ENCODE measurements at regions not wholly inside any gene's neighbourhood (a gene's known extent, or its start where the extent isn't known, plus 50 kb on each side); places are given as distances from the start of the nearest gene placed in this dataset.

- no peak for DNase-seq (ENCODE audit: low read depth)
- TF ChIP-seq CTCF (IDR thresholded peaks at IDR 0.05; ENCODE audit: control insufficient read depth, extremely low read depth, insufficient read depth), result no peak
- no peak overlapping the region for H3K4me3 ChIP-seq (ENCODE audit: low read depth, low read length)
Observed at GRCh38 chr20:11740975-11741374, 176.7 kb upstream of the BTBD3 start.

GRCh38 chr20:11745145-11745544 is 172.5 kb upstream of the BTBD3 start:
- no peak overlapping the region for H3K4me3 ChIP-seq (ENCODE audit: low read depth, low read length)
- DNase-seq (ENCODE audit: low read depth), result no peak
- TF ChIP-seq CTCF (IDR thresholded peaks at IDR 0.05; ENCODE audit: control insufficient read depth, extremely low read depth, insufficient read depth), result no peak

- TF ChIP-seq CTCF (IDR thresholded peaks at IDR 0.05; ENCODE audit: control insufficient read depth, extremely low read depth, insufficient read depth), result no peak
- DNase-seq (ENCODE audit: low read depth), result no peak
Observed at GRCh38 chr20:11748436-11748835, 169.3 kb upstream of the BTBD3 start.

GRCh38 chr20:11752336-11752735 is 165.4 kb upstream of the BTBD3 start:
- no peak for TF ChIP-seq CTCF (IDR thresholded peaks at IDR 0.05; ENCODE audit: control insufficient read depth, extremely low read depth, insufficient read depth)
- no peak overlapping the region for H3K4me3 ChIP-seq (ENCODE audit: low read depth, low read length)
- DNase-seq (ENCODE audit: low read depth), result no peak

More at GRCh38 chr20:11748436-11748835, 169.3 kb upstream of the BTBD3 start:
- no peak overlapping the region for H3K4me3 ChIP-seq (ENCODE audit: low read depth, low read length)

- TF ChIP-seq CTCF (IDR thresholded peaks at IDR 0.05; ENCODE audit: control insufficient read depth, extremely low read depth, insufficient read depth), result no peak
- no peak for DNase-seq (ENCODE audit: low read depth)
- no peak overlapping the region for H3K4me3 ChIP-seq (ENCODE audit: low read depth, low read length)
Observed at GRCh38 chr20:11753155-11753554, 164.5 kb upstream of the BTBD3 start.

GRCh38 chr20:11754451-11754850 is 163.2 kb upstream of the BTBD3 start:
- DNase-seq (ENCODE audit: low read depth), result no peak
- no peak for TF ChIP-seq CTCF (IDR thresholded peaks at IDR 0.05; ENCODE audit: control insufficient read depth, extremely low read depth, insufficient read depth)
- no peak overlapping the region for H3K4me3 ChIP-seq (ENCODE audit: low read depth, low read length)

GRCh38 chr20:11755071-11755841 is 162.4 kb upstream of the BTBD3 start:
- no peak for DNase-seq (ENCODE audit: low read depth)
- H3K4me3 ChIP-seq (ENCODE audit: low read depth, low read length), result no peak overlapping the region
- TF ChIP-seq CTCF (IDR thresholded peaks at IDR 0.05; ENCODE audit: control insufficient read depth, extremely low read depth, insufficient read depth), result peak; percentile 35; the same call in 1 of the 2 replicates

Measured in LNCaP clone FGC (cell line).